NCI-H510A treated with DMSO at 0.1 percent for 48 hours (cell line): ENCODE measurements at regions not wholly inside any gene's neighbourhood (a gene's known extent, or its start where the extent isn't known, plus 50 kb on each side); places are given as distances from the start of the nearest gene placed in this dataset.
"Not testable (repeated sequence)": the region's sequence is repeated elsewhere in the genome, so short reads cannot be mapped to it uniquely, and the experiment has no call there.

Source experiments
- DNase-seq: peaks from one replicate; lab custom pipeline; 2025; lab: John Stamatoyannopoulos, UW

GRCh38 chr17:77037943-77038342 is 102.8 kb upstream of the SEC14L1 start:
- DNase-seq: no peak

DNA sequence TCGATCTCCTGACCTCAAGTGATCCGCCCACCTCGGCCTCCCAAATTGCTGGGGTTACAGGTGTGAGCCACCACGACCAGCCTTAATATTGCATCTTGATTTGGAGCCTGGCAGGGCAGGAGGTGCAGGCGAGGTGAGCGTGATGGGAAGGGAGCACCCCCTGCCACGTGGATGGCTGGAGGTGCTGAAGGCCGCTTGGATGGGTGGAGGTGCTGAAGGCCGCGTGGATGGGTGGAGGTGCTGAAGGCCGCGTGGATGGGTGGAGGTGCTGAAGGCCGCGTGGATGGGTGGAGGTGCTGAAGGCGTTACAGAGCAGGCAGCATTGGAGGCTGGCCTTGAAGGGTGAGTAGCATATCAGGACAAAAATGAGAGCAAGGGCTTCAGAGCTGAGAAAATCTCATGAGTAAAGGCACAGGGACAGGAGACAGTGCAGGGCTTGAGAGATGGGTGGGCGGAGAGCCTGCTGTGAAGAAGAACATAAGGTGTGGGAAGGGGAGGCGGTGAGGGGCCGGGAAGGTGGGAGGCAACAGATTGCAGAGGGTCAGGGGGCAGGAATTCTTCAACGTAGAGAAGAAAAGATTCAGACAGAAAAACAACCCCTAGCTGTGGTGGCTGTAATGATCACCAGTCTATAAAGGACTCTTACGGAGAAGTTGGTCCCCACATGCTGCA is 101.7 kb upstream of the SEC14L1 start:
- DNase-seq: no peak

- DNase-seq: peak; percentile 72
Measured at GRCh38 chr17:77042476-77043231, 98.1 kb upstream of the SEC14L1 start.

DNA sequence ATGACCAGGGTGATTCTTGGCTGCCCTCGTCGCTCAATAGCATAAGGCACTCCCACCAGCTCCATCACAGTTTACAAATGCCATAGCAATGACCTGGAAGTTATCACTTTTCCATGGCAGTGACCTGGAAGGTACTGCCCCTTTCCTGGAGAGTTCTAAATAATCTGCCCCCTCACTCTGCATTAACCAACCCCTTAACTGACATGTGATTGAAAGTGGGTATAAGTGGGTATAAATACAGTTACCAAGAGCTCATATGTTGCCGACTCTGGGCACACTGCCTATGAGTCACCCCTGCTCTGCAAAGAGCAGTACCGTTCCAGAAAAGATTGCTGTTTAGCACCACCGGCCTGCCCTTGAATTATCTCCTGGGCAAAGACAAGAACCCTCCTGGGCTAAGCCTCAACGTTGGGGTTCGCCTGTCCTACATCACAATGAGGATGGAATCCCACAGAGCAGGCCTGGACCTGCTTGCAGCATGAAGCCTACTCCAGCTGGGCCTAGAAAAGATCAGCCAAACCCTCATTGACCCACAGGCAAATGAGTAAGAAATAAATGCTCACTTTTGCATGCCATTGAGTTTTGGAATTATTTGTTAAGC is 95.2 kb upstream of the SEC14L1 start:
- no peak for DNase-seq

- peak; percentile 92 for DNase-seq
Measured at GRCh38 chr17:77049440-77049839, 91.3 kb upstream of the SEC14L1 start.

- not testable (repeated sequence) for DNase-seq
Measured at GRCh38 chr17:77050901-77051300, 89.9 kb upstream of the SEC14L1 start.

DNA sequence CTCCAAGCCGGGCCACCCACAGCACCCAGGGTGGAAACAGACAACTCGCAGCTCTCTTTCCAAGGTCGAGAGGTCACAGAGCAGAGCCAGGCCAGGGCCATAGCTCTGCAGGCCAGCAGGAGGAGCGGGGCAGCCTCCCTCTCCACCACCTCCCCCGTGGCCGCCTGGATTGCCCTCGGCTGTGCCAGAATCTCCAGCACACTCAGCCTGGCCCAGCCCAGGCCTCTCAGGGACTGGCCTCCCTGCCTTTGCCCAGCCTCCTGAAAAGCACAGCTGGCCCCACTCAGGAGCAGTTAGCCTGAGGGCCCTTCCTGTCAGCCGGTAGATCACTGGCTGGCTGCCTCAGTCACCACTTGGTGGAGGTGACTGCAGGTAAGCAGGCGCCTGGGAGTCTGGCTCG is 85.8 kb upstream of the SEC14L1 start:
- DNase-seq: no peak

- DNase-seq: no peak
Measured at GRCh38 chr17:77055453-77055852, 85.3 kb upstream of the SEC14L1 start.

DNA sequence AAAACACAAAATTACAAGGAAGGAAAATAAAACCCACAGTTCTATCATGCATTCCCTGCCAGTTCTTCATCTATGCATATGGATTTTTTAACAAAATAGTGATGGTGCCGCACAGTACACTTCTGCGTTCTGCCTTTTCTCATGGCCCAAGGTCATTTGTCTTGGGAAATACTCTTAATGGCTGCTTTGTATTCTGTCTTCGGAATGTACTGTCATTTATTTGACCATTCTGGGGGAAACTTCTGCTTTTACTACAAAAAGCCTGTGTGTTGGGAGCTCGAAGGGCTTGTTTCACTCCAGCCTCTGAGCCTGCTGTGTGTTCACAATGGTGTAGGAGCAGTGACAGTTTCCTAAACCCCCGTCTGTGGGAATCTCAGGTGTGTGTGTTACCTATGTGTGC is 82.8 kb upstream of the SEC14L1 start:
- no peak for DNase-seq

GRCh38 chr17:77061669-77062068 is 79.1 kb upstream of the SEC14L1 start:
- no peak for DNase-seq

- DNase-seq: no peak
Measured at GRCh38 chr17:77064598-77064997, 76.2 kb upstream of the SEC14L1 start.

GRCh38 chr17:77066165-77066564 is 74.6 kb upstream of the SEC14L1 start:
- DNase-seq: no peak

- peak; percentile 47 for DNase-seq
Measured at GRCh38 chr17:77066726-77067409, 73.9 kb upstream of the SEC14L1 start.

GRCh38 chr17:77068915-77069314 is 71.9 kb upstream of the SEC14L1 start:
- DNase-seq: no peak

DNA sequence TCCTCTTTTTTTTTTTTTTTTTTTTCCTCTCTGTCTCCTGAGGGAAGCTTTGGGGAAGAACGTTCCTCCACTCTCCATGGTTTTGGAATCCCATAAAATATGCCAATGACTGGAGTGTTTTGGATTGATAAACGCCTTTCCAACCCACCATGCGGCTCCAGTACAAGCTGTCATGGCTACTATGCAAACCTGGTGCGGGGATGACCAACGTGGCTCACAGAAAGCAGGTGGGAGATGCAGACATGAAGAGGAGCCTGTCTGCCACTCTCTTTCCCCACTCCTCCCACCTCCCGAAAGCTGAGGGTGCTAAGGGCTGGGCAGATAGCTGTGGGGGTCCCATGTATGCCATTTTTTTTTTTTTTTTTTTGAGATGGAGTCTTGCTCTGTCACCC is 69.9 kb upstream of the SEC14L1 start:
- no peak for DNase-seq

- DNase-seq: no peak
Measured at GRCh38 chr17:77071925-77072490, 68.8 kb upstream of the SEC14L1 start.

GRCh38 chr17:77072670-77073069 is 68.1 kb upstream of the SEC14L1 start:
- DNase-seq: no peak

DNA sequence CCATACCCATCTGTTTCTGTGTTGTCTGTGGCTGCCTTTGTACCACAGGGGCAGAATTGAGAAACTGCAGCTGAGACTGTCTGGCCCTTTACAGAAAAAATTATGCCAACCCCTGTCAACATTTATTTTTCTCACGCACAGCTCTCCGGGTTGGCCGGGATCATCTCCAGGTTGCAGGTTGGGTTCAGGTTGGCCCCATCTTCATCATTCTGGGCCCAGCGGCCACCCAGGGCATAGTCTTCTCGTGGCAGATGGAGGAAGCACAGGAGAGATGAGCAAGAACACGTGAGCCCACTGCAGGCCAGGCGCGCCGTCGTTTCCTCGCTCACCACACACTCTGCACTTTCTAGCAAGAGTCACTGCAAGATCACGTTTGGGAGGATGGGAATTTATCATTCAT is 66.1 kb upstream of the SEC14L1 start:
- no peak for DNase-seq

- peak; percentile 87 for DNase-seq
Measured at GRCh38 chr17:77076124-77076830, 64.5 kb upstream of the SEC14L1 start.

DNA sequence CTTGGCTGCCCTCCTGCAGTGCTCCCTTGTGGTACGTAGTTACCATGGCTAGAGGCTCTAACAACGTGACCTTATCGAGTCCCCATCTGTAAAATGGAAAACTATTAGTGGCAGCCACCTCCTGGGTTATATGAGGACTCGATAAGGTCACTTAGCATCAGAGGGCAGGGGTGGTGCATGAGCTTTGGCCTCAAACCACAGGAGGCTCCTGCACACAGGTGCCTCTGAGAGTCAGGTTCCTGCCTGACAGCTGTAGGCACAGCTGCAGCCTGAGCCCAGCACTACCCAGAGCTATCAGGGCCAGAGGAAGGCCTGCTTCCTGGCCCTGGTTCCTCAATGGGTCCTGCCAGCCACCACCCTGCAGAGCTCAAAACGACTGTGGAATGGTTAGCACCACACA is 57.2 kb upstream of the SEC14L1 start:
- no peak for DNase-seq

DNA sequence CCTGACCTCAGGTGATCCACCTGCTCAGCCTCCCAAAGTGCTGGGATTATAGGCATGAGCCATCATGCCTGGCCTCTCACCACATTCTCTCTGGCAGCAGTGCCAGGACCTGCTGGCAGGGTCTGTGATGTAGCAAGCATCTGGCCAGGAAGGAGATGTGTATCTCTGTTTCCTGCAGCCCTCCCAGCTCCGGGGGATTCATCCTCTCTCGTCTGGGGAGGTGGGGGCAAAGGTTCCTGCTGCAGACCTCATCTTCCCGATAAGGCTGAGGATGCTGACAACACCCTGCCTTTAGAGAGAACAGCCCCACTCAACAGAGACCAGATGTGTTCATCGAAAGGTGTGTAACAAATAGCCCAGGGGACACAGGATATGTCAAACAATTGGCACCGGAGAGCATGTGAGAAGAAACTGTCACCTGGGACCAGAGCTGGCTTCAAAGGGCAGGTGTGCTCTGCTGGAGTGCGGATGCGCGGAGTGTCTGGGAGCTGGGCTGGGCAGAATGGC is 54.8 kb upstream of the SEC14L1 start:
- DNase-seq: peak; percentile 87
